PC-9 (cell line): ENCODE measurements at regions not wholly inside any gene's neighbourhood (a gene's known extent, or its start where the extent isn't known, plus 50 kb on each side); places are given as distances from the start of the nearest gene placed in this dataset.

Source experiments
- BruUV-seq: library from RNA; stranded (reverse); fragments of 400-500 nt; replicated peaks from 2 replicates; lab custom pipeline; 2021; lab: Mats Ljungman, UMichigan
- CTCF ChIA-PET: fragments of 300-600 bp; sonication (Branson Sonifier 250); formaldehyde crosslinking; loops from one replicate; lab custom pipeline; 2022; ENCODE audit warnings: antibody characterized with exemption; lab: Charles Lee
- POLR2A ChIA-PET: fragments of 300-600 bp; sonication (Branson Sonifier 250); formaldehyde crosslinking; loops from one replicate; lab custom pipeline; 2022; ENCODE audit warnings: antibody characterized with exemption; ENCODE audit not compliant: unreplicated experiment; lab: Charles Lee
- DNase-seq, 2 experiments: peaks; one replicate each; pipeline versions ENCODE4 v3.0.0 to v3.0.0-alpha.2; 2015 to 2022; ENCODE audit warnings: mixed read lengths in 1 of 2
- H2AFZ ChIP-seq: fragments of 200-600 bp; sonication (generic); 2 replicates; pipeline ENCODE4 v1.8.1; 2017; ENCODE audit warnings: antibody characterized with exemption
- H3F3A ChIP-seq: fragments of 200-600 bp; sonication (generic); 2 replicates; pipeline ENCODE4 v1.8.1; 2017; ENCODE audit warnings: antibody characterized with exemption, mild to moderate bottlenecking, low read depth; ENCODE audit not compliant: insufficient read depth
- H3K27ac ChIP-seq: fragments of 200-600 bp; sonication (generic); 2 replicates; pipeline ENCODE4 v1.6.1; 2016; ENCODE audit warnings: mixed run types
- H3K27me3 ChIP-seq: fragments of 200-600 bp; sonication (generic); 2 replicates; pipeline ENCODE4 v1.6.1; 2016; ENCODE audit warnings: low read depth, mixed run types; ENCODE audit not compliant: insufficient read depth
- H3K36me3 ChIP-seq: fragments of 200-600 bp; sonication (generic); 2 replicates; pipeline ENCODE4 v1.6.1; 2016; ENCODE audit warnings: low read depth, mixed run types
- H3K4me1 ChIP-seq: fragments of 200-600 bp; sonication (generic); replicated peaks from 2 replicates; pipeline ENCODE4 v1.6.1; 2016; ENCODE audit warnings: mixed run types; ENCODE audit not compliant: insufficient read depth
- H3K4me2 ChIP-seq: fragments of 200-600 bp; sonication (generic); 2 replicates; pipeline ENCODE4 v1.6.1; 2017; ENCODE audit warnings: mixed run types
- H3K4me3 ChIP-seq: fragments of 200-600 bp; sonication (generic); 2 replicates; pipeline ENCODE4 v1.6.1; 2016; ENCODE audit warnings: mixed run types
- H3K79me2 ChIP-seq: fragments of 200-600 bp; sonication (generic); 2 replicates; pipeline ENCODE4 v1.6.1; 2017; ENCODE audit warnings: low read depth, mixed run types
- H3K9me2 ChIP-seq: fragments of 200-600 bp; sonication (generic); 2 replicates; pipeline ENCODE4 v1.8.1; 2017; ENCODE audit warnings: mild to moderate bottlenecking; ENCODE audit not compliant: insufficient read depth
- H3K9me3 ChIP-seq: fragments of 200-600 bp; sonication (generic); 2 replicates; pipeline ENCODE4 v1.8.1; 2016; ENCODE audit warnings: low read depth; ENCODE audit not compliant: insufficient read depth
- H4K20me1 ChIP-seq: fragments of 200-600 bp; sonication (generic); 2 replicates; pipeline ENCODE4 v1.8.1; 2017; ENCODE audit not compliant: insufficient read depth
- EZH2 ChIP-seq: fragments of 200-600 bp; sonication (generic); IDR thresholded peaks from 2 replicates; pipeline ENCODE4 v1.8.0; 2017; ENCODE audit warnings: antibody characterized with exemption, low read depth
- intact Hi-C: fragments of 100-400 bp; cut with micrococcal nuclease; formaldehyde crosslinking; loops from one replicate; pipeline ENCODE4 v1.10.0; 2022; ENCODE audit not compliant: unreplicated experiment
- TF ChIP-seq, protein P1 (sequence below): fragments of 200-600 bp; sonication (generic); conservative IDR thresholded peaks from 2 replicates; pipeline ENCODE4 v1.6.1; 2017; ENCODE audit warnings: mixed run types, antibody characterized with exemption, mild to moderate bottlenecking, moderate library complexity

GRCh38 chr15:97013491-97013890, 683.0 kb downstream of the NR2F2 start:
- DNase-seq: no peak
- no peaks in the 10 kb centered on the region for H3K36me3 ChIP-seq
- no peak for TF ChIP-seq EZH2
- TF ChIP-seq, protein P1, sequence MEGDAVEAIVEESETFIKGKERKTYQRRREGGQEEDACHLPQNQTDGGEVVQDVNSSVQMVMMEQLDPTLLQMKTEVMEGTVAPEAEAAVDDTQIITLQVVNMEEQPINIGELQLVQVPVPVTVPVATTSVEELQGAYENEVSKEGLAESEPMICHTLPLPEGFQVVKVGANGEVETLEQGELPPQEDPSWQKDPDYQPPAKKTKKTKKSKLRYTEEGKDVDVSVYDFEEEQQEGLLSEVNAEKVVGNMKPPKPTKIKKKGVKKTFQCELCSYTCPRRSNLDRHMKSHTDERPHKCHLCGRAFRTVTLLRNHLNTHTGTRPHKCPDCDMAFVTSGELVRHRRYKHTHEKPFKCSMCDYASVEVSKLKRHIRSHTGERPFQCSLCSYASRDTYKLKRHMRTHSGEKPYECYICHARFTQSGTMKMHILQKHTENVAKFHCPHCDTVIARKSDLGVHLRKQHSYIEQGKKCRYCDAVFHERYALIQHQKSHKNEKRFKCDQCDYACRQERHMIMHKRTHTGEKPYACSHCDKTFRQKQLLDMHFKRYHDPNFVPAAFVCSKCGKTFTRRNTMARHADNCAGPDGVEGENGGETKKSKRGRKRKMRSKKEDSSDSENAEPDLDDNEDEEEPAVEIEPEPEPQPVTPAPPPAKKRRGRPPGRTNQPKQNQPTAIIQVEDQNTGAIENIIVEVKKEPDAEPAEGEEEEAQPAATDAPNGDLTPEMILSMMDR: no peak
- H3K79me2 ChIP-seq: no peaks in the 10 kb centered on the region
- H3K27ac ChIP-seq: no peak overlapping the region
- H2AFZ ChIP-seq: no peak overlapping the region
- intact Hi-C loops: no loop called here
- no peaks in the 10 kb centered on the region for H3F3A ChIP-seq
- H3K4me1 ChIP-seq: no peaks in the 10 kb centered on the region
- BruUV-seq: no TSS peak
- no peak overlapping the region for H3K4me2 ChIP-seq
- CTCF ChIA-PET: no interaction called here
- no peak overlapping the region for H3K4me3 ChIP-seq
- POLR2A ChIA-PET: no interaction called here
- H3K9me3 ChIP-seq: no peaks in the 10 kb centered on the region
- no peaks in the 10 kb centered on the region; the same call in 1 of the 2 replicates for H3K9me2 ChIP-seq
- no peaks in the 10 kb centered on the region for H4K20me1 ChIP-seq
- H3K27me3 ChIP-seq: no peaks in the 10 kb centered on the region

- no peaks in the 10 kb centered on the region for H3K4me1 ChIP-seq
- DNase-seq: no peak
- no peaks in the 10 kb centered on the region for H4K20me1 ChIP-seq
- no peaks in the 10 kb centered on the region for H3K79me2 ChIP-seq
- H3K27ac ChIP-seq: no peak overlapping the region
- H3K9me2 ChIP-seq: no peaks in the 10 kb centered on the region; the same call in 1 of the 2 replicates
- ChIA-PET POLR2A (no interaction called here), CTCF (no interaction called here)
- no peak overlapping the region for H2AFZ ChIP-seq
- no peaks in the 10 kb centered on the region for H3F3A ChIP-seq
- no peak overlapping the region for H3K4me2 ChIP-seq
- TF ChIP-seq, protein P1: no peak
- no peak for TF ChIP-seq EZH2
- no TSS peak for BruUV-seq
- no peaks in the 10 kb centered on the region for H3K36me3 ChIP-seq
- no peak overlapping the region for H3K4me3 ChIP-seq
- H3K9me3 ChIP-seq: no peaks in the 10 kb centered on the region
- intact Hi-C loops: no loop called here
- no peaks in the 10 kb centered on the region for H3K27me3 ChIP-seq
Observed at GRCh38 chr15:97014001-97014400, 683.5 kb downstream of the NR2F2 start.

- Histone ChIP-seq H3K4me2 (no peak overlapping the region), H3K79me2 (no peaks in the 10 kb centered on the region), H3K4me3 (no peak overlapping the region), H3K36me3 (no peaks in the 10 kb centered on the region), H3K9me3 (no peaks in the 10 kb centered on the region), H3F3A (no peaks in the 10 kb centered on the region), H3K27me3 (no peaks in the 10 kb centered on the region), H3K4me1 (no peaks in the 10 kb centered on the region), H4K20me1 (no peaks in the 10 kb centered on the region), H3K27ac (no peak overlapping the region), H2AFZ (no peak overlapping the region), H3K9me2 (no peaks in the 10 kb centered on the region)
- intact Hi-C loops: no loop called here
- no TSS peak for BruUV-seq
- CTCF ChIA-PET: no interaction called here
- POLR2A ChIA-PET: interaction anchor here (0.6 kb wide), 1 partner anchor 19 kb away, joined by 6 read pairs; no protein-coding TSS in a partner anchor
- no peak for DNase-seq
- TF ChIP-seq EZH2: no peak
- TF ChIP-seq, protein P1: no peak
Observed at GRCh38 chr15:97023488-97023844, 693.0 kb downstream of the NR2F2 start.
